SH-SY5Y (cell line): ENCODE measurements at regions not wholly inside any gene's neighbourhood (a gene's known extent, or its start where the extent isn't known, plus 50 kb on each side); places are given as distances from the start of the nearest gene placed in this dataset.

Experiments used
- GATA2 ChIP-seq: IDR thresholded peaks from 2 replicates; pipeline ENCODE4 v1.6.1; 2011; ENCODE audit warnings: mild to moderate bottlenecking, low read depth, low read length
- GATA3 ChIP-seq: IDR thresholded peaks from 2 replicates; pipeline ENCODE4 v1.6.1; 2011; ENCODE audit warnings: low read depth, mild to moderate bottlenecking, low read length, moderate library complexity

DNA sequence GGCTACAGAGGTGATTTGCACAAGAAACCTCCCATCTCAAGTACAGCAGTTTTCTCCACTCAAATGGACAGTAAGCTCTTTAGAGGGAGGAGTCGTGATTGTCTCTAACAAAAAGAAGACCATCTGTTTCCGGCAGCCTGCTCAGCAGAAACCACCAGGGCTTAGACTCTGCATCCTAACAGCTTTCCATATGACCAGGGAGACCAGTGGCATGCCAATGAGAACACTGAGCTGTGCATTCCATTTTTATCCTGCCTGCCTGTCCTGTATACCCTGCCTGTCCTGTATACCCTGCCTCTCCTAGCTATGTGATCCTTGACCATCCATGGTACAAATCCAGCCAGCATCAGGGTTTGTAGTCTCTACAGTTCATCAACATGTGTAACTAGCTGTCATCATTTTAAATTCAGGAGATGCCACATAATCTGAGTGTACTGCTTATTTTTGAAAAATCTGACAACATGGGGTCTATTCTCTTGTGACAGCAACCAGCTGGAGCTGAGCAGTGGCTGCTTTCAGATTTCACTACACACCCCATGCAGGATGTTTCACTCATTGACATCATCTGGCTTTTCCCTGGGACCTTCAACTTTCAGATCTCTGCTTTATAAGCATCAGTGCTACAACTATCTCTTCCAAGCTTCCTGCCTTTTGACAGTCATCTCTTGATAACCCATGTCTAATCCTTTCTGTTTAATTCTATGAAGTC, 50.5 kb upstream of the POU2AF2 start:
- TF ChIP-seq GATA2, result no peak
- TF ChIP-seq GATA3, result no peak

GRCh38 chr11:111193924-111194490, 51.5 kb upstream of the POU2AF2 start:
- TF ChIP-seq GATA3, result no peak
- TF ChIP-seq GATA2, result no peak

DNA sequence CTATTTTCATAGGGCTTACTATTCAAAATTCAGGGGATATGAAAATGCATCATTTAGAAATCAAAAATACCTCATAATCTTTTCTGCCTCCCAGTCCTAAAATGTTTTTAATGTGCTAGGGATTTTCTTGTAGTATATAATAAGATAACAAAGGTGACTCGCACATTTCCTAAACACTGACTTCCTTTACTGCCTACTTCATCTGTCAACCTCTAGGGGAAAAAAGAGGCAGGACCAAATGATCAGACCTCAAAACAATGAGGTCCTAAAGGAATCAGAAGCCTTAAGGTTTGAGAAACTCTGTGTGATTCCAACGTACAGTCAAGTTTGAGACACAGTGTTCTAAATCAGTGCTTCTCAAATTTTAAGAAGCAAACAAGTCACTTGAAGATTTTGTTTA, 56.1 kb upstream of the POU2AF2 start:
- no peak for TF ChIP-seq GATA3
- TF ChIP-seq GATA2, result no peak

GRCh38 chr11:111186308-111186915, 59.1 kb upstream of the POU2AF2 start:
- TF ChIP-seq GATA3 (no peak), GATA2 (no peak)

DNA sequence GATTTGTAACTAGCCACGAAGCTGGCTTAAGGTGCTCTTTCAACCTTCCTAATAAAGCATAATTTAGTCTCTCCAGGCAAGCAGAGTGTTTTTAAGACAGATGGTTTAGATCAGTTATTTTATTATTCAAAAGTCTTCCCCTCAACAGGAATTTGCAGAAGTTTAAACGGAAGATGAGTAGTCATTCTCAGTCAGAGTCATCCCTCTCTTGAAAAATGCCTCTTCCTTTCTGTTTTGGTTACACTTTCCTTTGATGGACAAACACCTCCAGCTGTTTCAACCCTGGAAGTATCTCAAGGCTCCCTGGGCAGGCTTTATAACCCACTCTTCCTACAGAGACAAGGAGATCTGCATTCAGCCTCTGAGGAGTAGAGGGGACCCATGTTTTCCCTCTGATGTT, 60.3 kb upstream of the POU2AF2 start:
- no peak for TF ChIP-seq GATA3
- TF ChIP-seq GATA2, result no peak

GRCh38 chr11:111183706-111184105, 61.8 kb upstream of the POU2AF2 start:
- TF ChIP-seq GATA2 (no peak), GATA3 (no peak)

- no peak for TF ChIP-seq GATA3
- TF ChIP-seq GATA2, result no peak
Measured at GRCh38 chr11:111179184-111179910, 66.2 kb upstream of the POU2AF2 start.

DNA sequence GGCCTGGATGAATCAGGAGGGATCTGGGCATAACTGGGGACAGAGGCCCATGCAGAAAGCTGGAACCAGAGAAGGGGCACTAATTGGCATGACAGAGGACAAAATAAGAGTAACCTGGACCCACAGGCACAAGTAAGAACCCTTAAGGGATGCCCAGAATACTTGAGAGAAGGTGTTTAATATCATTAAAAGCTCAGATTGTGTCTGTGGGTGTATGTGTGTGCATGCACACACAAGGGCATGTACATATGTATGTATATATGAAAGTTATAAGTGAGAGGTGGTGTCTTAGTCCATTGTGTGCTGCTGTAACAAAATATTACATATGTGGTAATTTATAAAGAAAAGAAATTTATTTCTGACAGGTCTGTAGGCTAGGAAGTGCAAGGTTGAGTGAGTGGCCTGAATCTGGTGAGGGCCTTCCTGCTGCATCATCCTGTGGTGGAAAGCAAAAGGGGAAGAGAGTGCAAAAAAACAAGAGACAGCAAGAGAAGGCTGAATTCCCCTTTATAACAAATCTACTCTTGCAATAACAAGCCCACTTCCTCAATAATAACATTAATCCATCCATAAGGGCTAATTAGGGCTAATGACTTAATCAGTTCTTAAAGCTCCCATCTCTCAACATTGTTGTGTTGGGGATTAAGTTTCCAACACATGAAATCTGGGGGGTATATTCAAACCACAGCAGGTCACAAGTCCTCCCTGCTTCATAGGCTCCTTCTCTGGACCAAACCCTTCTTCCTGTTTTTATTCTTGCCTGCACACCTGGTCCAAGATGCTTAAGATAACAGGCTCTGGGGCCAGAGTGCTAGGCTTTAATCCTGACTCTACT, 68.3 kb upstream of the POU2AF2 start:
- no peak for TF ChIP-seq GATA3
- TF ChIP-seq GATA2, result no peak

DNA sequence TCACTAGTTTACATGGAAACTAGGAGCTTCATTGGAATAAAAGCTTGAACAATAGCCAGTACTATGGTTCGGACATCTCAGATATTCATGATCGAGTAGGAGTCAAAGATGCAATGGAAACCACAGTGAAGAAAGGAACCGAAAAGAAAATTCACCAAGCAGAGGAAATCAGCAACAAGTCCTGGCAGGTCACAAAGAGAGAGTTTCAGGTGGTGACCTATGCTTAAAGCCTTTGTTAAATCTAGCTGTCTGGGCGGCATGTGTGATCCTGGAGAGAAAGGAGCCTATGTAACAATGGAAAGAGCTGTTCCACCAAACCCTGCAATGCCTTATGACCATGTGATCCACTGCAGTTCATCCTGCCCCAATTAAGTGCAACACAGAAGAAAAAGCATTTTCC, 68.9 kb upstream of the POU2AF2 start:
- TF ChIP-seq GATA3 (no peak), GATA2 (no peak)

- TF ChIP-seq GATA3 (no peak), GATA2 (no peak)
Measured at GRCh38 chr11:111173221-111173620, 72.3 kb upstream of the POU2AF2 start.

DNA sequence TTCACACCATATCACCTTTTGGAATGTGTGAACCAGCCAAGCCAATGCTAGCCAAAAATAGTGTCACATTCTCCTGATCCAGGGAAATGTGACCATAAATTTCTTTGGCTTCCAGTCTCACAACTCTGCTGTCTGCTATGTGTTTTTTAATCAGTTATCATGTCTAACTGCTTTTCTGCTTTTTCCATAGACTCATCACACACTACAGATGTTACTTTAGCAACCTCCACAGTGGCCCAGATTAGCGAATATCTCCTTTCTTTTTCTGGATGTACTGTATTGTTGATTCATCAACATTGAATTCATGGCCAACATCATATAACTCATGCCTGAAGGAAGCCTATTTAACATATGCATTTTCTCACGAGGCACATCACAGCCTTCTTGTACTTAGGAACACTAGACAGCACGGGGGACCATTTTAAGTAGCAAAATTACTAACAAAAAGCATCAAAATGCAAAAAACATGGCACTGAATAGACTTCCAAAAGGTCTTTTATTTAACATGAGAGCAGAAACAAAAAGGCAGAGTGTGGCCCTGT, 73.1 kb upstream of the POU2AF2 start:
- no peak for TF ChIP-seq GATA3

DNA sequence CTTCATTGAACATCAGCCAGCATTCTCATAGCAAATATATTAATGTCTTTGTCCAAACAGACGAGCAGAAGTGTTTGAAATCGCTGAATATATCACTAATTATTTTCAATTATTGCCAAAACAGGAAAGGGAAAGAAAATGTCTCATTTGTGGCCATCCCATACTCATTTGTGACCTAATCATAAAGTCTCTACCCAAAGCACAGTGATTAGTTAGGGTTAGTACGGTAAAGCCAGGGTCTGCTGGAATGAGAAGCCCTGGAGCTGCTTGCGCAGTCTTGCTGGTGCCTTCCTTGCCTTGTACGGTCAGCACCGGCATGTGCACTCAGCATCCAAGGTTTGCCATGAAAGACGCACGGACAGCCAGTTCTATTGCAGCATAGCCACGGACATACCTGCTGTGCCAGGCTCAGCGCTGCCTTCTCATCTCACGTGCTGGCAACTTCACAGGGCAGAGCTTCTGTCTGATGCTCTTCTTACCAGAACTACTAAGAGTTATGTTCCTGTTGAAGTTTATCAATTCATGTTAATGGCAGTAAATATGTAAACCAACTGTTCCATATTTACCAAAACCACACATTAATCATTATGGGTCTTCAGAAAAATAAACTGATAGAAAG, 74.7 kb upstream of the POU2AF2 start:
- TF ChIP-seq GATA2, result no peak
- no peak for TF ChIP-seq GATA3

- TF ChIP-seq GATA3 (no peak), GATA2 (no peak)
Measured at GRCh38 chr11:111169367-111169766, 76.2 kb upstream of the POU2AF2 start.

- no peak for TF ChIP-seq GATA3
Measured at GRCh38 chr11:111168871-111169270, 76.7 kb upstream of the POU2AF2 start.
